ENCODE measurements at regions not wholly inside any gene's neighbourhood (a gene's known extent, or its start where the extent isn't known, plus 50 kb on each side); places are given as distances from the start of the nearest gene placed in this dataset.

DNA sequence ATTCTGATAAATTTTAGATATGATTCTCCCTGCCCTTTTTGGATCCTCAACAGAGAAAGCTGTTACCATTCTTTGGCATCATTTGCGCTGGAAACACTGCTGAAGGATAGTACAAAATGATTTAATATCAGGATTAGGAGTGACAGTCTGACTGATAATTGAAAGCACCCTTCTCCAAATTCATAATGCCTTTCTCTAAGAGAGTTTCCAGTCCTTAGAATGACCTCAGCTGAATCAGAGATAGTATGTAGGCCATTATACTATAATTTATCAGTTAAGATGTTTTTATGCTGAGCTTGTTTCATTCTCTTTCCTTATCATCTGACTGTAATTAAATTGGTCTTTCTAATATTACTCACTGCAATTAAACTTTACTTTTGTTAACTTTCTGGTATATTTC is 166.7 kb downstream of the ZNF326 start:
- TF ChIP-seq, protein P1, sequence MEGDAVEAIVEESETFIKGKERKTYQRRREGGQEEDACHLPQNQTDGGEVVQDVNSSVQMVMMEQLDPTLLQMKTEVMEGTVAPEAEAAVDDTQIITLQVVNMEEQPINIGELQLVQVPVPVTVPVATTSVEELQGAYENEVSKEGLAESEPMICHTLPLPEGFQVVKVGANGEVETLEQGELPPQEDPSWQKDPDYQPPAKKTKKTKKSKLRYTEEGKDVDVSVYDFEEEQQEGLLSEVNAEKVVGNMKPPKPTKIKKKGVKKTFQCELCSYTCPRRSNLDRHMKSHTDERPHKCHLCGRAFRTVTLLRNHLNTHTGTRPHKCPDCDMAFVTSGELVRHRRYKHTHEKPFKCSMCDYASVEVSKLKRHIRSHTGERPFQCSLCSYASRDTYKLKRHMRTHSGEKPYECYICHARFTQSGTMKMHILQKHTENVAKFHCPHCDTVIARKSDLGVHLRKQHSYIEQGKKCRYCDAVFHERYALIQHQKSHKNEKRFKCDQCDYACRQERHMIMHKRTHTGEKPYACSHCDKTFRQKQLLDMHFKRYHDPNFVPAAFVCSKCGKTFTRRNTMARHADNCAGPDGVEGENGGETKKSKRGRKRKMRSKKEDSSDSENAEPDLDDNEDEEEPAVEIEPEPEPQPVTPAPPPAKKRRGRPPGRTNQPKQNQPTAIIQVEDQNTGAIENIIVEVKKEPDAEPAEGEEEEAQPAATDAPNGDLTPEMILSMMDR (IDR thresholded peaks at IDR 0.05) = no peak
- no peak for TF ChIP-seq POLR2A (IDR thresholded peaks at IDR 0.05)
